Cardiac muscle cell (in vitro differentiated cells and primary cell): ENCODE measurements at regions not wholly inside any gene's neighbourhood (a gene's known extent, or its start where the extent isn't known, plus 50 kb on each side); places are given as distances from the start of the nearest gene placed in this dataset.

ENCODE experiments used
- DNase-seq, 2 donors: peaks; one replicate each; pipeline versions ENCODE4 v3.0.0 to v3.0.0-alpha.2; 2010 to 2017; ENCODE audit warnings: low read depth in 1 of 2, low spot score in 1 of 2
- H3K27ac ChIP-seq: fragments of 200-600 bp; sonication (generic); 2 replicates; pipeline ENCODE4 v1.5.1; 2016
- H3K27me3 ChIP-seq: fragments of 200-600 bp; sonication (generic); 2 replicates; pipeline ENCODE4 v1.6.0; 2016; ENCODE audit warnings: control low read depth
- H3K36me3 ChIP-seq: fragments of 200-600 bp; sonication (generic); 2 replicates; pipeline ENCODE4 v1.5.1; 2016; ENCODE audit warnings: control low read depth
- H3K4me1 ChIP-seq: fragments of 200-600 bp; sonication (generic); 2 replicates; pipeline ENCODE4 v1.8.1; 2017; ENCODE audit warnings: low read depth, mild to moderate bottlenecking, mixed run types
- H3K4me3 ChIP-seq: fragments of 200-600 bp; sonication (generic); 2 replicates; pipeline ENCODE4 v1.5.1; 2016; ENCODE audit warnings: mild to moderate bottlenecking
- H3K9me3 ChIP-seq: fragments of 200-600 bp; sonication (generic); 2 replicates; pipeline ENCODE4 v1.5.1; 2017; ENCODE audit warnings: low read depth, mild to moderate bottlenecking, control low read depth
- CTCF ChIP-seq: IDR thresholded peaks from 2 replicates; pipeline ENCODE4 v1.5.1; 2012; ENCODE audit warnings: low read depth, mild to moderate bottlenecking, low read length

GRCh38 chr17:33838281-33838680 lies 416.8 kb upstream of the CCL2 start:
- TF ChIP-seq CTCF: no peak
- DNase-seq: no peak
- Histone ChIP-seq H3K4me1 (no peaks in the 10 kb centered on the region), H3K9me3 (no peaks in the 10 kb centered on the region), H3K4me3 (no peak overlapping the region), H3K36me3 (no peaks in the 10 kb centered on the region), H3K27ac (no peak overlapping the region), H3K27me3 (no peaks in the 10 kb centered on the region)

GRCh38 chr17:33847900-33848299 lies 407.2 kb upstream of the CCL2 start:
- no peak for DNase-seq
- no peak overlapping the region for H3K4me3 ChIP-seq

GRCh38 chr17:33848433-33848832 lies 406.7 kb upstream of the CCL2 start:
- TF ChIP-seq CTCF: no peak
- no peak overlapping the region for H3K4me3 ChIP-seq
- H3K27ac ChIP-seq: no peak overlapping the region

More at GRCh38 chr17:33847900-33848299, 407.2 kb upstream of the CCL2 start:
- Histone ChIP-seq H3K27me3 (no peaks in the 10 kb centered on the region), H3K27ac (no peak overlapping the region), H3K9me3 (no peaks in the 10 kb centered on the region), H3K4me1 (no peaks in the 10 kb centered on the region), H3K36me3 (no peaks in the 10 kb centered on the region)
- no peak for TF ChIP-seq CTCF

GRCh38 chr17:33854596-33854995 lies 400.5 kb upstream of the CCL2 start:
- H3K36me3 ChIP-seq: no peaks in the 10 kb centered on the region
- no peak for TF ChIP-seq CTCF
- H3K4me3 ChIP-seq: no peak overlapping the region
- H3K9me3 ChIP-seq: no peaks in the 10 kb centered on the region
- no peaks in the 10 kb centered on the region for H3K27me3 ChIP-seq
- no peaks in the 10 kb centered on the region for H3K4me1 ChIP-seq
- H3K27ac ChIP-seq: no peak overlapping the region
- no peak for DNase-seq

More at GRCh38 chr17:33848433-33848832, 406.7 kb upstream of the CCL2 start:
- Histone ChIP-seq H3K27me3 (no peaks in the 10 kb centered on the region), H3K9me3 (no peaks in the 10 kb centered on the region), H3K36me3 (no peaks in the 10 kb centered on the region), H3K4me1 (no peaks in the 10 kb centered on the region)
- no peak for DNase-seq

- Histone ChIP-seq H3K27me3 (peaks cover 16% of the 10 kb centered on the region), H3K4me1 (no peaks in the 10 kb centered on the region), H3K27ac (no peak overlapping the region), H3K4me3 (no peak overlapping the region), H3K9me3 (no peaks in the 10 kb centered on the region), H3K36me3 (no peaks in the 10 kb centered on the region)
- no peak for TF ChIP-seq CTCF
- no peak for DNase-seq
Observed at GRCh38 chr17:33858121-33858520, 397.0 kb upstream of the CCL2 start.

GRCh38 chr17:33858682-33859081 lies 396.4 kb upstream of the CCL2 start:
- H3K36me3 ChIP-seq: no peaks in the 10 kb centered on the region
- DNase-seq: no peak
- H3K4me3 ChIP-seq: no peak overlapping the region
- H3K4me1 ChIP-seq: no peaks in the 10 kb centered on the region
- peaks cover 16% of the 10 kb centered on the region for H3K27me3 ChIP-seq
- no peaks in the 10 kb centered on the region for H3K9me3 ChIP-seq
- no peak for TF ChIP-seq CTCF
- H3K27ac ChIP-seq: no peak overlapping the region
